Tibial nerve (tissue), 4 donors: ENCODE measurements at regions not wholly inside any gene's neighbourhood (a gene's known extent, or its start where the extent isn't known, plus 50 kb on each side); places are given as distances from the start of the nearest gene placed in this dataset.
A peak's percentile ranks its signal among the peaks of the same experiment; 100 is the strongest.
"Not testable (repeated sequence)": the region's sequence is repeated elsewhere in the genome, so short reads cannot be mapped to it uniquely, and the experiment has no call there.

Source experiments
- DNase-seq, 2 donors: peaks; one replicate each; pipeline ENCODE4 v3.0.0-alpha.2; 2019; ENCODE audit warnings: low spot score in 2 of 2
- H3K27ac ChIP-seq, 4 donors: fragments of 200-600 bp; sonication (generic) in 3 of 4; one replicate each; pipeline ENCODE4 v1.5.1; 2017 to 2019; ENCODE audit warnings: mild to moderate bottlenecking in 1 of 4
- H3K27me3 ChIP-seq, 2 donors: fragments of 200-600 bp; sonication (generic) in 1 of 2; one replicate each; pipeline versions ENCODE4 v1.5.1 to v1.6.0; 2017 to 2019
- H3K36me3 ChIP-seq, 3 donors: fragments of 200-600 bp; sonication (generic); one replicate each; pipeline ENCODE4 v1.5.1; 2018 to 2019
- H3K4me1 ChIP-seq, 4 donors: fragments of 200-600 bp; sonication (generic) in 3 of 4; one replicate each; pipeline ENCODE4 v1.5.1; 2017 to 2019
- H3K4me3 ChIP-seq, 4 donors: fragments of 200-600 bp; sonication (generic) in 3 of 4; one replicate each; pipeline ENCODE4 v1.5.1; 2017 to 2019; ENCODE audit warnings: mild to moderate bottlenecking in 1 of 4, moderate library complexity in 1 of 4
- H3K9me3 ChIP-seq, 4 donors: fragments of 200-600 bp; sonication (generic) in 3 of 4; one replicate each; pipeline ENCODE4 v1.5.1; 2017 to 2019
- EP300 ChIP-seq, 2 donors: sonication (generic); formaldehyde crosslinking; IDR thresholded peaks; one replicate each; pipeline ENCODE4 v1.6.1; 2017; ENCODE audit warnings: antibody characterized with exemption in 2 of 2, mild to moderate bottlenecking in 1 of 2
- POLR2A ChIP-seq, 2 donors: fragments of 450-650 bp; IDR thresholded peaks; one replicate each; pipeline ENCODE4 v1.6.1; 2017; ENCODE audit warnings: antibody characterized with exemption in 2 of 2, mild to moderate bottlenecking in 2 of 2, moderate library complexity in 2 of 2
- WGBS, 2 donors: methylation state at CpG; one replicate each; pipeline ENCODE4 v1.1.5; 2018; 5-methylcytosine and 5-hydroxymethylcytosine counted together
- TF ChIP-seq, protein P1 (sequence below), 5 experiments: fragments of 200-600 bp in 3 of 5; fragments of 450-650 bp in 2 of 5; sonication (generic) in 3 of 5; IDR thresholded peaks; one replicate each; pipeline ENCODE4 v1.5.1; 2016 to 2019; ENCODE audit warnings: antibody characterized with exemption in 5 of 5, mild to moderate bottlenecking in 3 of 5, moderate library complexity in 2 of 5

DNA sequence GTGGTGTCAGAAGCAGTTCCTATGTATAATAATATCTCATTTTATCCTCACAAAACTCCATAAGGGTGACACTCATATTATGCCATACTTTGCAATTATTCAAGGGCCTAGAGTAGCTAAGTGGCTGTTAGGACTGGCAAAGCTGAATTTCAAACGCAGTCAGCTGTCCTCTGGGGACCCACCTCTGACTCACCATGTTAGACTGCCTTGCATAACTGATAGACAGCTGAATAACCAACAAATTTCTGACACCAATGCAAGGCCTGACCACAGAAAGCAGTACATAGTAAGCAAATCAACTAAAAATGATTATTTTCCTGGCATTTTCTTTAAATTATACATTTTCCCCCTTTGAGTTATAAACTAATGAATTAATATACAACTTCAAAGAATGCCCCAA is 251.6 kb upstream of the PTGER4 start:
- WGBS, 2 donors: 40 to 55% methylated on average over 1 of the region's 1 CpG
- no peaks in the 10 kb centered on the region for H3K27me3 ChIP-seq
- peaks cover 0 to 4% (median under 1%) of the 10 kb centered on the region in 4 donors for H3K9me3 ChIP-seq
- peak; percentile 31 to 44 for DNase-seq
- no peak for TF ChIP-seq POLR2A (IDR thresholded peaks at IDR 0.05)
- TF ChIP-seq, protein P1, sequence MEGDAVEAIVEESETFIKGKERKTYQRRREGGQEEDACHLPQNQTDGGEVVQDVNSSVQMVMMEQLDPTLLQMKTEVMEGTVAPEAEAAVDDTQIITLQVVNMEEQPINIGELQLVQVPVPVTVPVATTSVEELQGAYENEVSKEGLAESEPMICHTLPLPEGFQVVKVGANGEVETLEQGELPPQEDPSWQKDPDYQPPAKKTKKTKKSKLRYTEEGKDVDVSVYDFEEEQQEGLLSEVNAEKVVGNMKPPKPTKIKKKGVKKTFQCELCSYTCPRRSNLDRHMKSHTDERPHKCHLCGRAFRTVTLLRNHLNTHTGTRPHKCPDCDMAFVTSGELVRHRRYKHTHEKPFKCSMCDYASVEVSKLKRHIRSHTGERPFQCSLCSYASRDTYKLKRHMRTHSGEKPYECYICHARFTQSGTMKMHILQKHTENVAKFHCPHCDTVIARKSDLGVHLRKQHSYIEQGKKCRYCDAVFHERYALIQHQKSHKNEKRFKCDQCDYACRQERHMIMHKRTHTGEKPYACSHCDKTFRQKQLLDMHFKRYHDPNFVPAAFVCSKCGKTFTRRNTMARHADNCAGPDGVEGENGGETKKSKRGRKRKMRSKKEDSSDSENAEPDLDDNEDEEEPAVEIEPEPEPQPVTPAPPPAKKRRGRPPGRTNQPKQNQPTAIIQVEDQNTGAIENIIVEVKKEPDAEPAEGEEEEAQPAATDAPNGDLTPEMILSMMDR (IDR thresholded peaks at IDR 0.05): no peak
- no peak for TF ChIP-seq EP300 (IDR thresholded peaks at IDR 0.05)
- no peak overlapping the region for H3K4me3 ChIP-seq
- H3K36me3 ChIP-seq: no peaks in the 10 kb centered on the region
- no peak overlapping the region for H3K27ac ChIP-seq
- peaks cover 0 to 8% (median 0%) of the 10 kb centered on the region in 4 donors for H3K4me1 ChIP-seq

DNA sequence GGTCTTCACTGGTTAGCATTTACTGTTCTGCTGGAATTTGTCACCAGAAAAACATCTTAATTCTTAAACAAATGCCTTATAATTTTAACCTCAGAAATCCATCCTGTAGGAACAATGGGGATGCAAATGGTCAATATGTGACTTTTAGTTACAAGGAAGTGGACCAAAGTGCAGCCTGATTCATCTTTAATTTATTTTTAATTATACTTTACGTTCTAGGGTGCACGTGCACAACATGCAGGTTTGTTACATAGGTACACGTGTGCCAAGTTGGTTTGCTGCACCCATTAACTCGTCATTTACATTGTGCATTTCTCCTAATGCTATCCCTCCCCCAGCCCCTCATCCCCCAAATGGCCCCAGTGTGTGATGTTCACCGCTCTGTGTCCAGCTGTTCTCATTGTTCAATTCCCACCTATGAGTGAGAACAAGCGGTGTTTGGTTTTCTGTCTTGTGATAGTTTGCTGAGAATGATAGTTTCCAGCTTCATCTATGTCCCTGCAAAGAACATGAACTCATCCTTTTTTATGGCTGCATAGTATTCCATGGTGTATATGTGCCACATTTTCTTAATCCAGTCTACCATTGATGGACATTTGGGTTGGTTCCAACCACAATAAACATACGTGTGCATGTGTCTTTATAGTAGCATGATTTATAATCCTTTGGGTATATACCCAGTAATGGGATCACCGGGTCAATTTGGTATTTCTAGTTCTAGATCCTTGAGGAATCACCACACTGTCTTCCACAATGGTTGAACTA is 262.5 kb upstream of the PTGER4 start:
- not testable (repeated sequence) for H3K27ac ChIP-seq, H3K27me3 ChIP-seq, DNase-seq, H3K36me3 ChIP-seq, H3K4me1 ChIP-seq, H3K9me3 ChIP-seq, H3K4me3 ChIP-seq
- 76 to 86% methylated on average over 8 of the region's 8 CpGs for WGBS, 2 donors

DNA sequence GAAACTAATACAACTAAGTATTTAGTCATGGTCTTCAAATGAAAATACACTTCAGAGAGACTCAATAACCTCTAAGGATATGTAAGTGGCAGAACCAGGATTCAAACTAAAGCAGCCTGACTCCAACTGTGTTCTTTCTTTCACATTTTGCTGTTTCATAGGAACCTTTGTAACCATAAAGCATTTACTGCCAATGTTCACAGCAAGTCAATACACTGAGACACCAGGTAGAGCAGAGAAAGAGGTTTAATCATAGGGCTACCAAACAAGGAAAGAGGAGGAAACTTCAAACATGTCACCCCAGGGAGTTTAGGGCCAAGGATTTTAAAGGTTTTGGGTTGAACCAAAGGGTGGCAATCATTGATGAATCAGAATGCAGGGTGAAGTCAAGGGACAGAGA is 263.1 kb upstream of the PTGER4 start:
- peaks cover 0 to 5% (median 0%) of the 10 kb centered on the region in 4 donors for H3K9me3 ChIP-seq
- no peak for TF ChIP-seq EP300 (IDR thresholded peaks at IDR 0.05)
- TF ChIP-seq, protein P1 (IDR thresholded peaks at IDR 0.05): no peak
- no peak for TF ChIP-seq POLR2A (IDR thresholded peaks at IDR 0.05)
- H3K27me3 ChIP-seq: no peaks in the 10 kb centered on the region
- H3K27ac ChIP-seq: no peak overlapping the region
- no peaks in the 10 kb centered on the region for H3K36me3 ChIP-seq
- no peak overlapping the region for H3K4me3 ChIP-seq
- no peaks in the 10 kb centered on the region for H3K4me1 ChIP-seq
- DNase-seq: no peak

DNA sequence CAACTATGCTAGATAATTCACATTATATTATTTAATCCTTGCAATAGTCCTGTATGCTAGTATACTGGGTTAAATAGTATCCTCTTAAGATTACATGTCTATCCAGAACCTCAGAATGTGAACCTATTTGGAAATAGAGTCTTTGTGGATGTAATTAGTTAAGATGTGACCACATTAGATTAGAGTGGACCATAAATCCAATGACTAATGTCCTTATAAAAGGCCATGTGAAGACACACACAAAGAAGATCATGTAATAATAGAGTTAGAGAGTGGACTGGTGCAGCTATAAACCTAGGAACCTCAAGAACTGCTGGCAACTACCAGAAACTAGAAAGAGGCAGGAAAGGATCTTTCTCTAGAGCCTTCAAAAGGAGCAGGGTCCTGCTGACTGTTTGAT is 263.6 kb upstream of the PTGER4 start:
- H3K27me3 ChIP-seq: no peaks in the 10 kb centered on the region
- peaks cover 0 to 3% (median under 1%) of the 10 kb centered on the region in 4 donors for H3K4me1 ChIP-seq
- no peak for DNase-seq
- TF ChIP-seq EP300 (IDR thresholded peaks at IDR 0.05) (no peak), POLR2A (IDR thresholded peaks at IDR 0.05) (no peak)
- TF ChIP-seq, protein P1 (IDR thresholded peaks at IDR 0.05): no peak
- peaks cover 0 to 5% (median 0%) of the 10 kb centered on the region in 4 donors for H3K9me3 ChIP-seq
- no peak overlapping the region for H3K27ac ChIP-seq
- no peak overlapping the region for H3K4me3 ChIP-seq
- no peaks in the 10 kb centered on the region for H3K36me3 ChIP-seq

DNA sequence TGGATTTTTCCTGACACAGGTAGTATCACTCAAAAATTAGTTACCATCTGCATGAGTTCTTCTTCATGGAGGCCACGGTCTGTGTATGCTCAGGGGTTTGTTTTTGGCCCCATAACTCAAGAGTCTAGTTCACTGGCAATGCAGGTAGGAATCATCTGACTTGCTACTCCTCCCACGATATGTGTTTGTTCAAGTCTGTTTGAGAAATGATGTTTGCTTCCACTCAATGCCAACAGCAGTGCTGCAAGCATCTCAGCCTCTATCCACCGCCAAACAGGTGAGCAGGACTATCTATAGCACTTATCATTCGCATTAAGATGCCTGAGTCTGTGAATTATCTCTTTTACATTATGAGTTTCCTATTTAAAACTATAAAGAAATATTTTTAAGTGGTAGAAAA is 264.8 kb upstream of the PTGER4 start:
- H3K4me3 ChIP-seq: no peak overlapping the region
- no peaks in the 10 kb centered on the region for H3K36me3 ChIP-seq
- DNase-seq: no peak
- no peaks in the 10 kb centered on the region for H3K27me3 ChIP-seq
- TF ChIP-seq POLR2A (IDR thresholded peaks at IDR 0.05) (no peak), EP300 (IDR thresholded peaks at IDR 0.05) (no peak)
- TF ChIP-seq, protein P1 (IDR thresholded peaks at IDR 0.05): no peak
- 91% methylated on average over 4 of the region's 4 CpGs for WGBS, 2 donors
- H3K27ac ChIP-seq: no peak overlapping the region
- peaks cover 0 to 5% (median 0%) of the 10 kb centered on the region in 4 donors for H3K9me3 ChIP-seq
- peaks cover 0 to 12% (median 5%) of the 10 kb centered on the region in 4 donors for H3K4me1 ChIP-seq
